ENCODE measurements at regions not wholly inside any gene's neighbourhood (a gene's known extent, or its start where the extent isn't known, plus 50 kb on each side); places are given as distances from the start of the nearest gene placed in this dataset.
A peak's percentile ranks its signal among the peaks of the same experiment; 100 is the strongest.
"Not testable (repeated sequence)": the region's sequence is repeated elsewhere in the genome, so short reads cannot be mapped to it uniquely, and the experiment has no call there.

GRCh38 chr10:117807441-117807840, 239.3 kb downstream of the RAB11FIP2 start:
- no peak for TF ChIP-seq ZNF274 (IDR thresholded peaks at IDR 0.05; ENCODE audit: low read depth, low read length)
- H3K4me3 ChIP-seq (ENCODE audit: low read length) = no peak overlapping the region

- not testable (repeated sequence) for H3K4me3 ChIP-seq (ENCODE audit: low read length)
These were observed 230.9 kb downstream of the RAB11FIP2 start for GRCh38 chr10:117815816-117816215.

GRCh38 chr10:117817116-117817515, 229.6 kb downstream of the RAB11FIP2 start:
- no peak for TF ChIP-seq ZNF274 (IDR thresholded peaks at IDR 0.05; ENCODE audit: low read depth, low read length)
- H3K4me3 ChIP-seq (ENCODE audit: low read length) = no peak overlapping the region

GRCh38 chr10:117818721-117819120, 228.0 kb downstream of the RAB11FIP2 start:
- H3K4me3 ChIP-seq (ENCODE audit: low read length) = no peak overlapping the region
- TF ChIP-seq ZNF274 (IDR thresholded peaks at IDR 0.05; ENCODE audit: low read depth, low read length) = no peak

- H3K4me3 ChIP-seq (ENCODE audit: low read length) = no peak overlapping the region
- TF ChIP-seq ZNF274 (IDR thresholded peaks at IDR 0.05; ENCODE audit: low read depth, low read length) = no peak
These were observed 227.4 kb downstream of the RAB11FIP2 start for GRCh38 chr10:117819304-117819703.

- TF ChIP-seq ZNF274 (IDR thresholded peaks at IDR 0.05; ENCODE audit: low read depth, low read length) = no peak
- no peak overlapping the region for H3K4me3 ChIP-seq (ENCODE audit: low read length)
These were observed 222.8 kb downstream of the RAB11FIP2 start for GRCh38 chr10:117823980-117824379.

GRCh38 chr10:117830205-117830604, 216.5 kb downstream of the RAB11FIP2 start:
- TF ChIP-seq ZNF274 (IDR thresholded peaks at IDR 0.05; ENCODE audit: low read depth, low read length) = no peak

GRCh38 chr10:117830787-117831212, 215.9 kb downstream of the RAB11FIP2 start:
- TF ChIP-seq ZNF274 (IDR thresholded peaks at IDR 0.05; ENCODE audit: low read depth, low read length) = no peak
- peak overlapping the region; percentile 25; the same call in 1 of the 2 replicates for H3K4me3 ChIP-seq (ENCODE audit: low read length)

More at GRCh38 chr10:117830205-117830604, 216.5 kb downstream of the RAB11FIP2 start:
- H3K4me3 ChIP-seq (ENCODE audit: low read length) = peak overlapping the region; percentile 25; the same call in 1 of the 2 replicates

- H3K4me3 ChIP-seq (ENCODE audit: low read length) = not testable (repeated sequence)
These were observed 207.9 kb downstream of the RAB11FIP2 start for GRCh38 chr10:117838500-117839498.

- not testable (repeated sequence) for H3K4me3 ChIP-seq (ENCODE audit: low read length)
These were observed 190.3 kb downstream of the RAB11FIP2 start for GRCh38 chr10:117856426-117856825.

GRCh38 chr10:117860135-117860534, 186.6 kb downstream of the RAB11FIP2 start:
- no peak overlapping the region for H3K4me3 ChIP-seq (ENCODE audit: low read length)
- TF ChIP-seq ZNF274 (IDR thresholded peaks at IDR 0.05; ENCODE audit: low read depth, low read length) = no peak

GRCh38 chr10:117860823-117861222, 185.9 kb downstream of the RAB11FIP2 start:
- H3K4me3 ChIP-seq (ENCODE audit: low read length) = no peak overlapping the region

GRCh38 chr10:117861329-117861728, 185.4 kb downstream of the RAB11FIP2 start:
- TF ChIP-seq ZNF274 (IDR thresholded peaks at IDR 0.05; ENCODE audit: low read depth, low read length) = no peak
- H3K4me3 ChIP-seq (ENCODE audit: low read length) = no peak overlapping the region

More at GRCh38 chr10:117860823-117861222, 185.9 kb downstream of the RAB11FIP2 start:
- no peak for TF ChIP-seq ZNF274 (IDR thresholded peaks at IDR 0.05; ENCODE audit: low read depth, low read length)

GRCh38 chr10:117863771-117864170, 183.0 kb downstream of the RAB11FIP2 start:
- TF ChIP-seq ZNF274 (IDR thresholded peaks at IDR 0.05; ENCODE audit: low read depth, low read length) = no peak
- no peak overlapping the region for H3K4me3 ChIP-seq (ENCODE audit: low read length)

- no peak for TF ChIP-seq ZNF274 (IDR thresholded peaks at IDR 0.05; ENCODE audit: low read depth, low read length)
- H3K4me3 ChIP-seq (ENCODE audit: low read length) = no peak overlapping the region
These were observed 180.8 kb downstream of the RAB11FIP2 start for GRCh38 chr10:117865945-117866344.

Data from GM08714 (cell line).